ENCODE measurements at regions not wholly inside any gene's neighbourhood (a gene's known extent, or its start where the extent isn't known, plus 50 kb on each side); places are given as distances from the start of the nearest gene placed in this dataset.

GRCh38 chr6:105817961-105818360 is 268.2 kb upstream of the PRDM1 start:
- no peaks in the 10 kb centered on the region for H3K4me1 ChIP-seq
- DNase-seq (ENCODE audit: low spot score): no peak
- no peak overlapping the region for H3K27ac ChIP-seq
- H3K4me3 ChIP-seq: no peak overlapping the region
- no peaks in the 10 kb centered on the region for H3K36me3 ChIP-seq
- no peaks in the 10 kb centered on the region for H3K9me3 ChIP-seq
- H3K27me3 ChIP-seq: no peaks in the 10 kb centered on the region
- TF ChIP-seq CTCF (IDR thresholded peaks at IDR 0.05): no peak

DNA sequence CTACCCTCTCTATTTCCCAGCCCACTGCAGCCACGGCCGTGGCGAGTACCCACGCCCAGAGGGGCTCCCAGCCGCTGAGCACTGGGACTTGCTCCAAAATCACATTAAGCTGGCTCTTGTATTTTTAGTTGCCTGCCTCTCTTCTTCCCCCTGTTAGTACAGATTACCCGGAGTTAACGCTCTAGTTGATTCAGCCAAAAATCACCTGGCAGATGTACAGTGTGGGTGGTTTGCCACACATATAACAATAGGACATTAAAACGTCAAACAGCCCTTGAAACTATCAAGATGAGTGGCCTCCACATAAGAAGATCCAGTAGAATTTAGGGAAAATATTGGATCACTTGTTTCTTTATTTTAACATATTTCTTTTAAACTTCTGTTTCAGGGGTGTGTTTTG is 268.8 kb upstream of the PRDM1 start:
- H3K9me3 ChIP-seq: no peaks in the 10 kb centered on the region
- TF ChIP-seq CTCF (IDR thresholded peaks at IDR 0.05): no peak
- H3K4me1 ChIP-seq: no peaks in the 10 kb centered on the region
- no peak overlapping the region for H3K27ac ChIP-seq
- no peak overlapping the region for H3K4me3 ChIP-seq
- DNase-seq (ENCODE audit: low spot score): no peak
- H3K36me3 ChIP-seq: no peaks in the 10 kb centered on the region
- H3K27me3 ChIP-seq: no peaks in the 10 kb centered on the region

GRCh38 chr6:105816847-105817246 is 269.3 kb upstream of the PRDM1 start:
- no peak overlapping the region for H3K4me3 ChIP-seq
- no peak for DNase-seq (ENCODE audit: low spot score)
- no peaks in the 10 kb centered on the region for H3K27me3 ChIP-seq
- H3K4me1 ChIP-seq: no peaks in the 10 kb centered on the region
- no peaks in the 10 kb centered on the region for H3K36me3 ChIP-seq
- no peaks in the 10 kb centered on the region for H3K9me3 ChIP-seq
- no peak for TF ChIP-seq CTCF (IDR thresholded peaks at IDR 0.05)
- H3K27ac ChIP-seq: no peak overlapping the region

DNA sequence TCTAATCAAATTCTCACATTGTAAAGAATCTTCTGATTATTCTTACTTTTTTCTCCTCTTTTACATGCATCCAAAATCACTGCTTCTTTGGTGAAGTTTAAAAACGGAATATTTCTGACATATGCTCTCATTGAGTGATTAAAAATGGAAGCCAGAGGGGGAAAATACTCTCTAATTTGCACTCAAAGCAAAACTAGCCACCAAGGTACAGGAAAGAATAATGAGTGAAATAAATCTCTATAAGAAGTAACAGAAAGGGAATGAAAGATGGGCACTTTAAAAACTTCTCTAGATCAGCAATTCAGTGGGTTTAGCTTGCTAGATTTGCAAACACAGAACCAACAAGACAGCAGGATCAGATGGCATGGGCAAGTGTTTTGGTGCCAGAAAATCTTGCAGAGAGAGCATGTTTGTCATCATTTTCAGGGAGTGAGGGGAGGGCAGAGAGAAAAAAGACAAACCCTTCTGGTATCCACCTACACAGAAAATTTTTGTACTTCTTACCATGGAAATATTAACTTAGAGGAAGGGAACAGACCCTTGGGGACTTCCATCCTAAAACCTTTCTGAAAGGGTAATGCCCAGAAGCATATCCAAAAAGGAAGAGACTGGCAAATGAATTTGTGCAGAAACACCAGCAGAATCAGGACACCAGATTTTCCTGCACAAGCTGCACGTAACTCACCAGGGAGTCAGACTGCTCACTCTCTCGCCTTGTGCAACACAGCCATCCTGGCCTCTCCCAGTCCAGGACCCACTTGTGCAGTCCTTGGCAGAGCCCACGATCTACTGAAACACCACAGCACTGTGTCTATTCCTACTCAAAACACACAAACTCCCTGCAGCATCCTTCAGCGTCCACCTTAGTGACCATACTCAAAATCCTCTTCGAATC is 270.2 kb upstream of the PRDM1 start:
- peaks cover 0 to 3% of the 10 kb centered on the region in 2 donors for H3K4me1 ChIP-seq
- no peaks in the 10 kb centered on the region for H3K9me3 ChIP-seq
- no peaks in the 10 kb centered on the region for H3K27me3 ChIP-seq
- H3K27ac ChIP-seq: no peak overlapping the region
- H3K4me3 ChIP-seq: no peak overlapping the region
- no peak for DNase-seq (ENCODE audit: low spot score)
- no peaks in the 10 kb centered on the region for H3K36me3 ChIP-seq
- no peak for TF ChIP-seq CTCF (IDR thresholded peaks at IDR 0.05)

DNA sequence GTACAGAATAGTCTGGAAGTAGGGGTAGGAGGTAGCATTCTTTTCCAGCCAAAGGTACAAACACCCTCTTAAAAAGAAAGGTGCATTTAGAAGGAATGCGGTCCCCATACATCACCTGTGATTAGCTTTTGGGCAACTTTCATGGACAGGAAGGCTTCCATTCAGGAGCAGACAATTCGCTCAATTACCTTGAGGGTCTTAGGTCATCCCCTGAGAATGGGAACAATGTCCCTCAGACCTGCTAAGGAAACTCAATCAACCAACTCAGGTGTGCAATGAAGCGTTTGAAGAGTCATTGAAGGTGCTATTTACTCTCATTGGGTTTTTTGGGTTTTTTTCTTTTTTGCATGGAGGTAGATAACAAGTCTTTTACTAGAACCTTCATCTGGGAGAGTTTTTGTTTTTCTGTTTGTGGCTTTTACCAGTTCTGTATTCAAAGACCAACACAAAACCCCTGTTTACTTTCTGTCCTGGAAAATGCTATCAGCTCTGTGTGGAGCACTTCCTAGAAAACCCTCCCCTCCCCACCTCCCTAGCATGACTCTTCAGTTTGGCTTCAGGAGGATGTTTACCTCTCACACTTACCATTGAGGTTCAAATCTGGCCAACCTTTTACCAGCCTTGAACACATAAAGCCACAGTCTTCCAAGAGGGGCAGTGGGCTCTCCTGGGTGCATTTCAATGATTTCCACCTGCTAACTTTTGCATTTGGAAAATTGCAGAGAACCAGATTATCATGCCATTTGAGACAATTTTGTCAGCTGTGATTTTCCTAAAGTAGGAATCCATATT is 271.2 kb upstream of the PRDM1 start:
- no peaks in the 10 kb centered on the region for H3K36me3 ChIP-seq
- DNase-seq (ENCODE audit: low spot score): no peak
- H3K4me1 ChIP-seq: peaks cover 0 to 12% of the 10 kb centered on the region in 2 donors
- H3K27ac ChIP-seq: no peak overlapping the region
- TF ChIP-seq CTCF (IDR thresholded peaks at IDR 0.05): no peak
- no peaks in the 10 kb centered on the region for H3K9me3 ChIP-seq
- no peaks in the 10 kb centered on the region for H3K27me3 ChIP-seq
- H3K4me3 ChIP-seq: no peak overlapping the region
